Stimulated activated CD8-positive, alpha-beta memory T cell treated with anti-CD3 and anti-CD28 coated beads, Interleukin-12 subunit alpha, Interleukin-12 subunit beta, amount 100 ng/mL, for 1 hour (primary cell): ENCODE measurements at regions not wholly inside any gene's neighbourhood (a gene's known extent, or its start where the extent isn't known, plus 50 kb on each side); places are given as distances from the start of the nearest gene placed in this dataset.

Source experiments
- DNase-seq: peaks from one replicate; pipeline ENCODE4 v3.0.0-alpha.2; 2020; ENCODE audit warnings: low read depth

- DNase-seq: no peak
These were observed 175.7 kb upstream of the INHBA start for GRCh38 chr7:41878309-41879295.

GRCh38 chr7:41877118-41877517 is 174.2 kb upstream of the INHBA start:
- DNase-seq: no peak

GRCh38 chr7:41875513-41875912 is 172.6 kb upstream of the INHBA start:
- no peak for DNase-seq

- DNase-seq: no peak
These were observed 171.4 kb upstream of the INHBA start for GRCh38 chr7:41874201-41874785.

- DNase-seq: no peak
These were observed 170.9 kb upstream of the INHBA start for GRCh38 chr7:41873741-41874140.

- no peak for DNase-seq
These were observed 170.1 kb upstream of the INHBA start for GRCh38 chr7:41872966-41873365.

- DNase-seq: no peak
These were observed 167.7 kb upstream of the INHBA start for GRCh38 chr7:41870461-41871138.

GRCh38 chr7:41869997-41870396 is 167.1 kb upstream of the INHBA start:
- no peak for DNase-seq

- no peak for DNase-seq
These were observed 166.7 kb upstream of the INHBA start for GRCh38 chr7:41869596-41869995.

GRCh38 chr7:41869091-41869490 is 166.2 kb upstream of the INHBA start:
- no peak for DNase-seq

- no peak for DNase-seq
These were observed 164.9 kb upstream of the INHBA start for GRCh38 chr7:41867639-41868280.

GRCh38 chr7:41862261-41862660 is 159.4 kb upstream of the INHBA start:
- DNase-seq: no peak

GRCh38 chr7:41861642-41862041 is 158.8 kb upstream of the INHBA start:
- DNase-seq: no peak

- DNase-seq: no peak
These were observed 155.3 kb upstream of the INHBA start for GRCh38 chr7:41858201-41858600.

- no peak for DNase-seq
These were observed 152.9 kb upstream of the INHBA start for GRCh38 chr7:41855798-41856197.

GRCh38 chr7:41847606-41848005 is 144.7 kb upstream of the INHBA start:
- DNase-seq: no peak

- no peak for DNase-seq
These were observed 144.3 kb upstream of the INHBA start for GRCh38 chr7:41847151-41847550.

- no peak for DNase-seq
These were observed 140.1 kb upstream of the INHBA start for GRCh38 chr7:41842956-41843355.

GRCh38 chr7:41837916-41838315 is 135.0 kb upstream of the INHBA start:
- no peak for DNase-seq

GRCh38 chr7:41835976-41836530 is 133.2 kb upstream of the INHBA start:
- DNase-seq: no peak

- DNase-seq: no peak
These were observed 132.2 kb upstream of the INHBA start for GRCh38 chr7:41834805-41835694.
